ENCODE measurements at regions not wholly inside any gene's neighbourhood (a gene's known extent, or its start where the extent isn't known, plus 50 kb on each side); places are given as distances from the start of the nearest gene placed in this dataset.

GRCh38 chr20:16195671-16196070, 377.6 kb downstream of the KIF16B start:
- no peaks in the 10 kb centered on the region for H3K4me1 Mint-ChIP-seq (ENCODE audit: low read depth)
- H3K4me3 Mint-ChIP-seq, result no peak overlapping the region
- no peaks in the 10 kb centered on the region for H3K9me3 Mint-ChIP-seq
- POLR2A ChIA-PET, result no interaction called here
- no peak for DNase-seq
- no peaks in the 10 kb centered on the region for H3K36me3 Mint-ChIP-seq
- no peak overlapping the region for H3K27ac Mint-ChIP-seq
- intact Hi-C loops (cut with micrococcal nuclease), result no loop called here
- CTCF ChIA-PET, result no interaction called here
- H3K27me3 Mint-ChIP-seq, result no peaks in the 10 kb centered on the region

- H3K27ac Mint-ChIP-seq, result no peak overlapping the region
- intact Hi-C loops (cut with micrococcal nuclease), result no loop called here
Observed at GRCh38 chr20:16194617-16195360, 378.5 kb downstream of the KIF16B start.

GRCh38 chr20:16191496-16191895, 381.8 kb downstream of the KIF16B start:
- no peaks in the 10 kb centered on the region for H3K36me3 Mint-ChIP-seq
- POLR2A ChIA-PET, result no interaction called here
- CTCF ChIA-PET, result no interaction called here
- no peaks in the 10 kb centered on the region for H3K27me3 Mint-ChIP-seq
- H3K9me3 Mint-ChIP-seq, result no peaks in the 10 kb centered on the region
- H3K4me3 Mint-ChIP-seq, result no peak overlapping the region
- no peak for DNase-seq
- intact Hi-C loops (cut with micrococcal nuclease), result no loop called here
- no peak overlapping the region for H3K27ac Mint-ChIP-seq
- no peaks in the 10 kb centered on the region for H3K4me1 Mint-ChIP-seq (ENCODE audit: low read depth)

More at GRCh38 chr20:16194617-16195360, 378.5 kb downstream of the KIF16B start:
- Mint-ChIP-seq H3K9me3 (no peaks in the 10 kb centered on the region), H3K36me3 (no peaks in the 10 kb centered on the region), H3K4me1 (ENCODE audit: low read depth) (no peaks in the 10 kb centered on the region), H3K4me3 (no peak overlapping the region), H3K27me3 (no peaks in the 10 kb centered on the region)
- POLR2A ChIA-PET, result no interaction called here
- CTCF ChIA-PET, result no interaction called here
- no peak for DNase-seq

GRCh38 chr20:16189371-16189770, 383.9 kb downstream of the KIF16B start:
- H3K4me3 Mint-ChIP-seq, result no peak overlapping the region
- no peaks in the 10 kb centered on the region for H3K36me3 Mint-ChIP-seq
- intact Hi-C loops (cut with micrococcal nuclease), result no loop called here
- no peaks in the 10 kb centered on the region for H3K4me1 Mint-ChIP-seq (ENCODE audit: low read depth)
- no peaks in the 10 kb centered on the region for H3K9me3 Mint-ChIP-seq
- POLR2A ChIA-PET, result no interaction called here
- no peak overlapping the region for H3K27ac Mint-ChIP-seq
- CTCF ChIA-PET, result no interaction called here
- DNase-seq, result no peak
- no peaks in the 10 kb centered on the region for H3K27me3 Mint-ChIP-seq

GRCh38 chr20:16187956-16188616, 385.2 kb downstream of the KIF16B start:
- ChIA-PET CTCF (no interaction called here), POLR2A (no interaction called here)
- H3K27ac Mint-ChIP-seq, result no peak overlapping the region
- no peak overlapping the region for H3K4me3 Mint-ChIP-seq
- H3K9me3 Mint-ChIP-seq, result no peaks in the 10 kb centered on the region
- no peaks in the 10 kb centered on the region for H3K36me3 Mint-ChIP-seq
- H3K27me3 Mint-ChIP-seq, result no peaks in the 10 kb centered on the region
- no peaks in the 10 kb centered on the region for H3K4me1 Mint-ChIP-seq (ENCODE audit: low read depth)
- no peak for DNase-seq
- intact Hi-C loops (cut with micrococcal nuclease), result no loop called here

GRCh38 chr20:16179919-16180318, 393.3 kb downstream of the KIF16B start:
- intact Hi-C loops (cut with micrococcal nuclease), result no loop called here
- POLR2A ChIA-PET, result no interaction called here

GRCh38 chr20:16179371-16179770, 393.9 kb downstream of the KIF16B start:
- H3K27me3 Mint-ChIP-seq, result no peaks in the 10 kb centered on the region
- no peaks in the 10 kb centered on the region for H3K36me3 Mint-ChIP-seq
- intact Hi-C loops (cut with micrococcal nuclease), result no loop called here
- ChIA-PET CTCF (no interaction called here), POLR2A (no interaction called here)
- no peak overlapping the region for H3K27ac Mint-ChIP-seq
- no peak for DNase-seq
- peaks cover 6% of the 10 kb centered on the region for H3K9me3 Mint-ChIP-seq
- no peaks in the 10 kb centered on the region for H3K4me1 Mint-ChIP-seq (ENCODE audit: low read depth)
- no peak overlapping the region for H3K4me3 Mint-ChIP-seq

More at GRCh38 chr20:16179919-16180318, 393.3 kb downstream of the KIF16B start:
- DNase-seq, result no peak
- Mint-ChIP-seq H3K27ac (no peak overlapping the region), H3K9me3 (peaks cover 6% of the 10 kb centered on the region), H3K27me3 (no peaks in the 10 kb centered on the region), H3K36me3 (no peaks in the 10 kb centered on the region), H3K4me1 (ENCODE audit: low read depth) (no peaks in the 10 kb centered on the region), H3K4me3 (no peak overlapping the region)
- CTCF ChIA-PET, result no interaction called here

GRCh38 chr20:16178546-16179135, 394.6 kb downstream of the KIF16B start:
- H3K4me3 Mint-ChIP-seq, result no peak overlapping the region
- ChIA-PET POLR2A (interaction anchor here (0.7 kb wide), 1 partner anchor 426 kb away, joined by 3 read pairs; no protein-coding TSS in a partner anchor), CTCF (no interaction called here)
- no peaks in the 10 kb centered on the region for H3K4me1 Mint-ChIP-seq (ENCODE audit: low read depth)
- no peaks in the 10 kb centered on the region for H3K36me3 Mint-ChIP-seq
- intact Hi-C loops (cut with micrococcal nuclease), result no loop called here
- no peaks in the 10 kb centered on the region for H3K27me3 Mint-ChIP-seq
- no peak overlapping the region for H3K27ac Mint-ChIP-seq
- H3K9me3 Mint-ChIP-seq, result peaks cover 6% of the 10 kb centered on the region
- no peak for DNase-seq

GRCh38 chr20:16175322-16175961, 397.8 kb downstream of the KIF16B start:
- Mint-ChIP-seq H3K27ac (no peak overlapping the region), H3K36me3 (no peaks in the 10 kb centered on the region), H3K27me3 (no peaks in the 10 kb centered on the region), H3K4me3 (no peak overlapping the region), H3K9me3 (peaks cover 4% of the 10 kb centered on the region), H3K4me1 (ENCODE audit: low read depth) (no peaks in the 10 kb centered on the region)
- CTCF ChIA-PET, result no interaction called here
- intact Hi-C loops (cut with micrococcal nuclease), result no loop called here
- DNase-seq, result no peak
- POLR2A ChIA-PET, result no interaction called here

- H3K27me3 Mint-ChIP-seq, result no peaks in the 10 kb centered on the region
- DNase-seq, result no peak
- no peak overlapping the region for H3K4me3 Mint-ChIP-seq
- intact Hi-C loops (cut with micrococcal nuclease), result no loop called here
- H3K27ac Mint-ChIP-seq, result no peak overlapping the region
- no peaks in the 10 kb centered on the region for H3K4me1 Mint-ChIP-seq (ENCODE audit: low read depth)
- H3K36me3 Mint-ChIP-seq, result no peaks in the 10 kb centered on the region
- POLR2A ChIA-PET, result no interaction called here
- H3K9me3 Mint-ChIP-seq, result no peaks in the 10 kb centered on the region
- CTCF ChIA-PET, result no interaction called here
Observed at GRCh38 chr20:16174311-16174710, 398.9 kb downstream of the KIF16B start.

- no peak overlapping the region for H3K4me3 Mint-ChIP-seq
- H3K27ac Mint-ChIP-seq, result no peak overlapping the region
- ChIA-PET CTCF (no interaction called here), POLR2A (no interaction called here)
- no peaks in the 10 kb centered on the region for H3K27me3 Mint-ChIP-seq
- no peak for DNase-seq
- H3K4me1 Mint-ChIP-seq (ENCODE audit: low read depth), result no peaks in the 10 kb centered on the region
- no peaks in the 10 kb centered on the region for H3K36me3 Mint-ChIP-seq
- no peaks in the 10 kb centered on the region for H3K9me3 Mint-ChIP-seq
- intact Hi-C loops (cut with micrococcal nuclease), result no loop called here
Observed at GRCh38 chr20:16173044-16173443, 400.2 kb downstream of the KIF16B start.

GRCh38 chr20:16171180-16171579, 402.1 kb downstream of the KIF16B start:
- peaks cover 2% of the 10 kb centered on the region for H3K9me3 Mint-ChIP-seq
- POLR2A ChIA-PET, result no interaction called here

More at GRCh38 chr20:16171180-16171579, 402.1 kb downstream of the KIF16B start:
- no peak for DNase-seq
- Mint-ChIP-seq H3K36me3 (no peaks in the 10 kb centered on the region), H3K27me3 (no peaks in the 10 kb centered on the region), H3K27ac (no peak overlapping the region), H3K4me3 (no peak overlapping the region), H3K4me1 (ENCODE audit: low read depth) (no peaks in the 10 kb centered on the region)
- CTCF ChIA-PET, result no interaction called here
- intact Hi-C loops (cut with micrococcal nuclease), result no loop called here
